Neural progenitor cell (in vitro differentiated cells): ENCODE measurements at regions not wholly inside any gene's neighbourhood (a gene's known extent, or its start where the extent isn't known, plus 50 kb on each side); places are given as distances from the start of the nearest gene placed in this dataset.

Source experiments
- DNase-seq: peaks from one replicate; pipeline ENCODE4 v3.0.0-alpha.2; 2016; ENCODE audit warnings: low spot score
- H2AFZ ChIP-seq: fragments of 200-600 bp; sonication (generic); replicated peaks from 2 replicates; pipeline ENCODE4 v1.6.1; 2016; ENCODE audit warnings: antibody characterized with exemption
- H3F3A ChIP-seq: fragments of 200-600 bp; sonication (generic); 2 replicates; pipeline ENCODE4 v1.6.1; 2016; ENCODE audit warnings: antibody characterized with exemption, low read depth
- H3K27ac ChIP-seq: fragments of 200-600 bp; sonication (generic); 2 replicates; pipeline ENCODE4 v1.5.1; 2016; ENCODE audit warnings: mild to moderate bottlenecking
- H3K27me3 ChIP-seq: fragments of 200-600 bp; sonication (generic); 2 replicates; pipeline ENCODE4 v1.6.1; 2016; ENCODE audit warnings: mild to moderate bottlenecking, moderate library complexity
- H3K36me3 ChIP-seq: fragments of 200-600 bp; sonication (generic); 2 replicates; pipeline ENCODE4 v1.5.1; 2016
- H3K4me1 ChIP-seq: fragments of 200-600 bp; sonication (generic); 2 replicates; pipeline ENCODE4 v1.6.1; 2016; ENCODE audit warnings: mixed run types
- H3K4me2 ChIP-seq: fragments of 200-600 bp; sonication (generic); 2 replicates; pipeline ENCODE4 v1.6.1; 2016
- H3K4me3 ChIP-seq: fragments of 200-600 bp; sonication (generic); 2 replicates; pipeline ENCODE4 v1.5.1; 2016
- H3K79me2 ChIP-seq: fragments of 200-600 bp; sonication (generic); 2 replicates; pipeline ENCODE4 v1.6.1; 2016; ENCODE audit warnings: low read depth
- H3K9ac ChIP-seq: fragments of 200-600 bp; sonication (generic); 2 replicates; pipeline ENCODE4 v1.6.1; 2016
- H3K9me3 ChIP-seq: fragments of 200-600 bp; sonication (generic); 2 replicates; pipeline ENCODE4 v1.5.1; 2016; ENCODE audit warnings: low read depth
- H4K20me1 ChIP-seq: fragments of 200-600 bp; sonication (generic); 2 replicates; pipeline ENCODE4 v1.6.1; 2016; ENCODE audit warnings: low read depth
- H3K27ac Mint-ChIP-seq: 3 replicates; pipeline ENCODE4 v1.8.0; 2021; ENCODE audit warnings: mixed read lengths
- H3K27me3 Mint-ChIP-seq: 2 replicates; pipeline ENCODE4 v1.8.0; 2022; ENCODE audit warnings: low read depth, mild to moderate bottlenecking, inconsistent platforms, moderate library complexity, mixed read lengths; ENCODE audit not compliant: insufficient read depth
- H3K36me3 Mint-ChIP-seq: 3 replicates; pipeline ENCODE4 v1.8.0; 2021; ENCODE audit warnings: mixed read lengths
- H3K4me1 Mint-ChIP-seq: 3 replicates; pipeline ENCODE4 v1.8.0; 2021; ENCODE audit warnings: mixed read lengths
- H3K4me3 Mint-ChIP-seq: 3 replicates; pipeline ENCODE4 v1.8.0; 2021; ENCODE audit warnings: mild to moderate bottlenecking, moderate library complexity, mixed read lengths
- H3K9me3 Mint-ChIP-seq: 3 replicates; pipeline ENCODE4 v1.8.0; 2020; ENCODE audit warnings: mixed read lengths
- CTCF ChIP-seq: fragments of 200-600 bp; sonication (generic); IDR thresholded peaks from 2 replicates; pipeline ENCODE4 v1.5.1; 2017; ENCODE audit warnings: antibody characterized with exemption, mild to moderate bottlenecking
- EZH2 ChIP-seq: fragments of 200-600 bp; sonication (generic); IDR thresholded peaks from 2 replicates; pipeline ENCODE4 v1.6.1; 2017; ENCODE audit warnings: antibody characterized with exemption, mild to moderate bottlenecking, moderate library complexity
- EZH2phosphoT487 ChIP-seq: fragments of 200-600 bp; sonication (generic); IDR thresholded peaks from 2 replicates; pipeline ENCODE4 v1.6.1; 2017; ENCODE audit warnings: antibody characterized with exemption

- H3F3A ChIP-seq, result no peaks in the 10 kb centered on the region
- H3K9me3 ChIP-seq, result no peaks in the 10 kb centered on the region
- Mint-ChIP-seq H3K36me3 (no peaks in the 10 kb centered on the region), H3K4me3 (no peak overlapping the region), H3K4me1 (no peaks in the 10 kb centered on the region), H3K27me3 (no peaks in the 10 kb centered on the region), H3K27ac (no peak overlapping the region), H3K9me3 (no peaks in the 10 kb centered on the region)
- no peak for DNase-seq
- no peaks in the 10 kb centered on the region for H3K36me3 ChIP-seq
- no peaks in the 10 kb centered on the region for H3K79me2 ChIP-seq
- H3K9ac ChIP-seq, result no peak overlapping the region
- no peaks in the 10 kb centered on the region for H3K27me3 ChIP-seq
- no peaks in the 10 kb centered on the region for H4K20me1 ChIP-seq
- no peak overlapping the region for H3K4me3 ChIP-seq
- TF ChIP-seq CTCF (no peak), EZH2 (no peak), EZH2phosphoT487 (no peak)
- no peak overlapping the region for H3K4me2 ChIP-seq
- no peak overlapping the region for H3K27ac ChIP-seq
- no peaks in the 10 kb centered on the region for H3K4me1 ChIP-seq
- H2AFZ ChIP-seq, result no peak overlapping the region
Measured at GRCh38 chr1:221521686-221522085, 220.2 kb downstream of the DUSP10 start.

- Histone ChIP-seq H2AFZ (no peak overlapping the region), H3F3A (no peaks in the 10 kb centered on the region), H3K9me3 (no peaks in the 10 kb centered on the region), H3K4me3 (no peak overlapping the region), H3K9ac (no peak overlapping the region), H3K4me2 (no peak overlapping the region), H4K20me1 (no peaks in the 10 kb centered on the region), H3K36me3 (no peaks in the 10 kb centered on the region), H3K4me1 (no peaks in the 10 kb centered on the region), H3K79me2 (no peaks in the 10 kb centered on the region), H3K27me3 (no peaks in the 10 kb centered on the region), H3K27ac (no peak overlapping the region)
- H3K4me1 Mint-ChIP-seq, result no peaks in the 10 kb centered on the region
- H3K4me3 Mint-ChIP-seq, result no peak overlapping the region
- no peaks in the 10 kb centered on the region for H3K27me3 Mint-ChIP-seq
- TF ChIP-seq EZH2phosphoT487, result no peak
- H3K27ac Mint-ChIP-seq, result no peak overlapping the region
- H3K9me3 Mint-ChIP-seq, result no peaks in the 10 kb centered on the region
- no peaks in the 10 kb centered on the region for H3K36me3 Mint-ChIP-seq
- no peak for DNase-seq
Measured at GRCh38 chr1:221522529-221522940, 219.4 kb downstream of the DUSP10 start.

- Mint-ChIP-seq H3K9me3 (no peaks in the 10 kb centered on the region), H3K4me3 (no peak overlapping the region), H3K27me3 (peaks cover 2% of the 10 kb centered on the region), H3K27ac (no peak overlapping the region), H3K4me1 (no peaks in the 10 kb centered on the region), H3K36me3 (no peaks in the 10 kb centered on the region)
- no peaks in the 10 kb centered on the region for H3K9me3 ChIP-seq
- no peaks in the 10 kb centered on the region for H3K27me3 ChIP-seq
- H3K36me3 ChIP-seq, result no peaks in the 10 kb centered on the region
- no peak overlapping the region for H3K4me2 ChIP-seq
- no peaks in the 10 kb centered on the region for H3K79me2 ChIP-seq
- no peak overlapping the region for H3K9ac ChIP-seq
- no peak for DNase-seq
- H4K20me1 ChIP-seq, result no peaks in the 10 kb centered on the region
- H3K4me3 ChIP-seq, result no peak overlapping the region
- H3K27ac ChIP-seq, result no peak overlapping the region
- no peak overlapping the region for H2AFZ ChIP-seq
- no peaks in the 10 kb centered on the region for H3K4me1 ChIP-seq
- TF ChIP-seq EZH2 (no peak), EZH2phosphoT487 (no peak)
- no peaks in the 10 kb centered on the region for H3F3A ChIP-seq
Measured at GRCh38 chr1:221525749-221526148, 216.1 kb downstream of the DUSP10 start.

GRCh38 chr1:221527302-221527701 lies 214.6 kb downstream of the DUSP10 start:
- no peak overlapping the region for H2AFZ ChIP-seq
- no peak overlapping the region for H3K4me3 ChIP-seq
- no peaks in the 10 kb centered on the region for H3K9me3 ChIP-seq
- Mint-ChIP-seq H3K27ac (no peak overlapping the region), H3K4me1 (no peaks in the 10 kb centered on the region), H3K4me3 (no peak overlapping the region), H3K27me3 (peaks cover 2% of the 10 kb centered on the region), H3K36me3 (no peaks in the 10 kb centered on the region), H3K9me3 (no peaks in the 10 kb centered on the region)
- H4K20me1 ChIP-seq, result no peaks in the 10 kb centered on the region
- H3K9ac ChIP-seq, result no peak overlapping the region
- no peaks in the 10 kb centered on the region for H3K27me3 ChIP-seq
- no peaks in the 10 kb centered on the region for H3K36me3 ChIP-seq
- H3F3A ChIP-seq, result no peaks in the 10 kb centered on the region
- no peak for DNase-seq
- H3K4me1 ChIP-seq, result no peaks in the 10 kb centered on the region
- H3K4me2 ChIP-seq, result no peak overlapping the region
- H3K27ac ChIP-seq, result no peak overlapping the region
- no peaks in the 10 kb centered on the region for H3K79me2 ChIP-seq
- TF ChIP-seq CTCF (no peak), EZH2phosphoT487 (no peak), EZH2 (no peak)
